Cardiac fibroblast (primary cell): ENCODE measurements at regions not wholly inside any gene's neighbourhood (a gene's known extent, or its start where the extent isn't known, plus 50 kb on each side); places are given as distances from the start of the nearest gene placed in this dataset.

ENCODE experiments used
- DNase-seq, 2 donors: peaks; one replicate each; pipeline versions ENCODE4 v3.0.0 to v3.0.0-alpha.2; 2010; ENCODE audit warnings: low read depth in 2 of 2
- H3K4me3 ChIP-seq, 2 donors: replicated peaks in 1 of 2; 1 replicate in 1 of 2; 2 replicates in 1 of 2; pipeline ENCODE4 v1.5.1; 2011; ENCODE audit warnings: low read depth in 2 of 2, low read length in 2 of 2, mild to moderate bottlenecking in 2 of 2, moderate library complexity in 1 of 2
- TF ChIP-seq, protein P1 (sequence below): IDR thresholded peaks from one replicate; pipeline ENCODE4 v1.5.1; 2011; ENCODE audit warnings: low read depth, mild to moderate bottlenecking, low read length, inconsistent platforms

DNA sequence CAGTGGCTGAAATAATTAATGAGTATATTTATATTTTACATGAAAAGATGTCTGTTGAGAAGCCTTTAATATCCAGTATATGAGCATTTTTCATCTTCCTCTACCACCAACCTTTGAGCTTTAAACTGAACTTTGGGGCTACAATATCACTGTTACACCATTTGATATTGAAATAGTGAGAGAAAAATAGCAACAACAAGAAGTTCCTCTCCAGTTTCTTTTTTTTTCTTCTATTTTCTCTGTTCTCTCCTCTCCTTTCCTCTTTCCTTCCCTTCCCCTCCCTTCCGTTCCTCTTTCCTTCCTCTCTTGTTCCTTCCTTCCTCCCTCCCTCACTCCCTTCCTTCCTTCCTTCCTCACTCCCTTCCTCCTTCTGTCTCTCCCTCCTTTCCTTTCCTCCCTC is 1591.4 kb downstream of the PLA2G4A start:
- TF ChIP-seq, protein P1, sequence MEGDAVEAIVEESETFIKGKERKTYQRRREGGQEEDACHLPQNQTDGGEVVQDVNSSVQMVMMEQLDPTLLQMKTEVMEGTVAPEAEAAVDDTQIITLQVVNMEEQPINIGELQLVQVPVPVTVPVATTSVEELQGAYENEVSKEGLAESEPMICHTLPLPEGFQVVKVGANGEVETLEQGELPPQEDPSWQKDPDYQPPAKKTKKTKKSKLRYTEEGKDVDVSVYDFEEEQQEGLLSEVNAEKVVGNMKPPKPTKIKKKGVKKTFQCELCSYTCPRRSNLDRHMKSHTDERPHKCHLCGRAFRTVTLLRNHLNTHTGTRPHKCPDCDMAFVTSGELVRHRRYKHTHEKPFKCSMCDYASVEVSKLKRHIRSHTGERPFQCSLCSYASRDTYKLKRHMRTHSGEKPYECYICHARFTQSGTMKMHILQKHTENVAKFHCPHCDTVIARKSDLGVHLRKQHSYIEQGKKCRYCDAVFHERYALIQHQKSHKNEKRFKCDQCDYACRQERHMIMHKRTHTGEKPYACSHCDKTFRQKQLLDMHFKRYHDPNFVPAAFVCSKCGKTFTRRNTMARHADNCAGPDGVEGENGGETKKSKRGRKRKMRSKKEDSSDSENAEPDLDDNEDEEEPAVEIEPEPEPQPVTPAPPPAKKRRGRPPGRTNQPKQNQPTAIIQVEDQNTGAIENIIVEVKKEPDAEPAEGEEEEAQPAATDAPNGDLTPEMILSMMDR: no peak
- no peak for DNase-seq

DNA sequence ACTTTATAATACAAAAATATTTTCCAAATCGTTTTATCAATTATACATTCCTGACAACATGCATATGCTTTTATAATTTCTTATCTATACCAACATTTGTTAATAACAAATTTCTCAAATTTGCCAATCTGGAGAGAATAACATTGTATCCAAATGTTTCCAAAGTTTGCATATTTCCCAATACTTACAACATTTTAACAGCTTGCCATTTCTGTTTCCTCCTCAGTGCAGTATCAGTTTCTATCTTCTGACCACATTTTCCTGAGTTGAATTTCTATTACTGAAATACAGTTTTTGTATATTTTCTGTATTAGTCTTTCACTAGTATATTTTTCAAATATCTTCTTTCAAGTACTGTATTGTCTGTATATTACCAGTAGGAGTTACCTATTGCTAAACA is 1594.3 kb downstream of the PLA2G4A start:
- TF ChIP-seq, protein P1: no peak
- no peak for DNase-seq

More for the DNA sequence above, 1591.4 kb downstream of the PLA2G4A start:
- H3K4me3 ChIP-seq: no peak overlapping the region

DNA sequence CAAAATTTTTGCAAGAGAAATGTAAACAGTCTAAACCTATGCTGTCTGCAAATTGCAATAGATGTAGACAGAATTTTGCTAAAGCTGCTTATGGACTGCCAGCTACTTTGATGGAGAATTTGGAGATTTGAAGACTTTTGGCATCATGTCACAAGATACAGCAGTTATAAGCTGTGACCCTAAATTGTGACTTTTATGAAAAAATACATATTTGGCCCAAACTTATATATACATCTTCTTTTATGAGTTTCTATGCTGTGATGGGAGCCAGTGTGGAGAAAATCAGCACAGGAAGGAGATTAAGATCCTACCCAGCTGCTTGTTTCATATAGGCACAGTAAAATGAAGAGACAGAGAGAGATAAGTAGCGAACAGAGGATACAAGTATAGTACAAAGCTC is 1595.4 kb downstream of the PLA2G4A start:
- no peak for DNase-seq
- TF ChIP-seq, protein P1: no peak
- H3K4me3 ChIP-seq: no peak overlapping the region

More for the DNA sequence above, 1594.3 kb downstream of the PLA2G4A start:
- H3K4me3 ChIP-seq: no peak overlapping the region

DNA sequence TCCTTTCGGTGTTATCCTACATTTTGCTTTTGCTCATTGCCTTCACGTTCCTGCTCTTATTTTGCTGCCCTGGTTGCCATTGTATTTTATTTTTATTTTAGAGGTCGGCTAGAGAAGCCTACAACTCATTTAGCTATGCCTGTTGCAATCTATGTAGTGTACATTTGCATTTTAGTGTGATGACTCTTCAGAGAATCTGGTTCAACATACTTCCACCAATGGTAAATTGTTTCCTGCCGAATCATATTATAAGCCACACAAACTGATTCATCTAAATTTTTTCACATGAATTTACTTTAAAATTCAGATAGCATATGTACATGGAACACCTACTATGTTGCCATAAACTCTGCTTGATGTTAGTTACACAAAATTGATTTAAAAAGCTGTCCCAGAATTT is 1596.9 kb downstream of the PLA2G4A start:
- H3K4me3 ChIP-seq: no peak overlapping the region
- TF ChIP-seq, protein P1: no peak
- peak; percentile 2 to 12 for DNase-seq

DNA sequence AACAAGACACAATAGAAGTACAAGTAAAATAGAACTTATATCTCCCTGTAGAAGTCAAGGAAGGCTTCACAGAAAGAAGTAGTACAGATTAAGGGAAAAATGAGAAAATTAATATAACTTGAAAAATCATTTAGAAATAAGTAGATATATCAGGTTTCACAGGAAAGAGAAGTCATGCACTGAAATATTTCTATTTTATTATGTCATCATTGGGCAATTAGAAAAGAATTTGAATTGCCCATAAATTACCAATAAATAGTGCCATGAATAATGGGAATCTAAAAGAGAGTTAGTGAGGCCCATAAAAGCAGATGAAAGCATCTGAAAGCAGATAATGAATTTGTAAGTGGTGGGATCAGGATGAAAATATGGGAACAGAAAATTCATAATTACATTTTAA is 1597.8 kb downstream of the PLA2G4A start:
- no peak for DNase-seq
- TF ChIP-seq, protein P1: no peak
- no peak overlapping the region for H3K4me3 ChIP-seq

DNA sequence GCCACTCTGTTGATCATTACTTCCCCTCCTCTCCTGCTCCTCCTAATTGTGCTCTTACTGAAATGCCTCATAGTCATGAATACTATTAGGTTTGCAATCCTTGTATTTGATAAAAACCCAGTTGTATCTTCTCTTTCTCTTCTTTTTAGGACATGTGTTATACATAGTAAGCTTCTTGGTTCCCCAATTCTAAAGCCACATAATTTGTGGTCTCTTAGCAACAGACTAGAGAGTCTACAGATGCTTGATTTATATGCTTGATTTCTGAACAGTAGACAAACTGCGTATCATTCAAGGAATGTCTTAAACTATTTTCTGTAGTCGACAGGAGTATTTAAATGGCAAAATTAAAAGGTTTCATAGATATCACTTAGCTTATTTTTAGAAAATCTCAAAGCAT is 1598.9 kb downstream of the PLA2G4A start:
- no peak overlapping the region for H3K4me3 ChIP-seq
- DNase-seq: no peak
- TF ChIP-seq, protein P1: no peak

DNA sequence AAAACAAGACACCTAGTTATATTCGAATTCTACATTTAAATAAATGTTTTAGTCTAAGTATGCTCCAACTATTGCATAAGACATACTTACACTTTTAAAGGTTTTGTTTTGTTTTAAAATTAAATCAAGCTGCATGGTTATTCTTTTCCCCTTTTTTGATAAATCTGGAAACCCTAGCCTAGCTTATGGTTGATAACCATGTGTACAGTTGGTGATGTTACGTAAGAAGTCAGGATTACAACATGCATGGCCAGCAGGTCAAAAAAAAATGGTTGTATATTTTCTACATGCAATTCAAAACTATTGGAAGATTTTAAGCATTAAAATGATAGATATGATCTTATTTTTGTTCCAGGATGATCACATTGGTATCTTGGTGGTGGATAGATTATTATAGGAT is 1600.6 kb downstream of the PLA2G4A start:
- TF ChIP-seq, protein P1: no peak
- H3K4me3 ChIP-seq: no peak overlapping the region
- peak in 1 of 2 donors; percentile 2 for DNase-seq
